Mucosa of descending colon (tissue), 3 donors: ENCODE measurements at regions not wholly inside any gene's neighbourhood (a gene's known extent, or its start where the extent isn't known, plus 50 kb on each side); places are given as distances from the start of the nearest gene placed in this dataset.

Source experiments
- ATAC-seq: fragments of 200-7000 bp; cut with Tn5 transposase; one replicate; pipeline ENCODE4 v1.9.1; 2020; ENCODE audit warnings: mild to moderate bottlenecking, moderate library complexity
- DNase-seq, 3 donors: peaks; one replicate each; pipeline ENCODE4 v3.0.0-alpha.2; 2020
- H3K36me3 ChIP-seq: fragments of 200-600 bp; one replicate; pipeline ENCODE4 v1.8.0; 2021; ENCODE audit warnings: low read depth, mild to moderate bottlenecking
- H3K4me1 ChIP-seq: fragments of 200-600 bp; one replicate; pipeline ENCODE4 v1.8.0; 2021; ENCODE audit warnings: low read depth, mild to moderate bottlenecking
- H3K4me3 ChIP-seq: fragments of 200-600 bp; one replicate; pipeline ENCODE4 v1.8.0; 2021; ENCODE audit warnings: mild to moderate bottlenecking
- H3K9me3 ChIP-seq: fragments of 200-600 bp; one replicate; pipeline ENCODE4 v1.8.0; 2021; ENCODE audit warnings: mild to moderate bottlenecking
- CTCF ChIP-seq: fragments of 200-600 bp; IDR thresholded peaks from one replicate; pipeline ENCODE4 v1.8.0; 2022; ENCODE audit warnings: antibody characterized with exemption, mild to moderate bottlenecking
- intact Hi-C, 2 donors: fragments of 100-400 bp; cut with DNase I in 1 of 2; cut with micrococcal nuclease in 1 of 2; formaldehyde crosslinking; loops; one replicate each; pipeline versions ENCODE4 v1.11.0 to v1.11.1; 2022; cut with DNase I, micrococcal nuclease
- donor health status: DM: no; HTN: no; CAD: no; lungs with moderate emphysema.
- donor health status: DM: no; HTN: no; CAD: no.
- donor health status: DM: no; HTN: yes; CAD: no.

- DNase-seq = no peak
- Histone ChIP-seq H3K4me1 (no peaks in the 10 kb centered on the region), H3K4me3 (no peak overlapping the region), H3K36me3 (no peaks in the 10 kb centered on the region), H3K9me3 (no peaks in the 10 kb centered on the region)
- intact Hi-C loops = no loop called here
- TF ChIP-seq CTCF = no peak
- no peak for ATAC-seq
Observed at GRCh38 chr2:21486445-21486844, 362.7 kb downstream of the TDRD15 start.

- Histone ChIP-seq H3K4me3 (no peak overlapping the region), H3K9me3 (no peaks in the 10 kb centered on the region), H3K36me3 (no peaks in the 10 kb centered on the region), H3K4me1 (no peaks in the 10 kb centered on the region)
- DNase-seq = no peak
- TF ChIP-seq CTCF = no peak
- no peak for ATAC-seq
- intact Hi-C loops = no loop called here
Observed at GRCh38 chr2:21489080-21489479, 365.3 kb downstream of the TDRD15 start.

GRCh38 chr2:21498016-21498415 lies 374.2 kb downstream of the TDRD15 start:
- no peaks in the 10 kb centered on the region for H3K9me3 ChIP-seq
- H3K4me1 ChIP-seq = no peaks in the 10 kb centered on the region
- intact Hi-C loops = no loop called here
- DNase-seq (no peak), ATAC-seq (no peak)
- no peak for TF ChIP-seq CTCF
- H3K4me3 ChIP-seq = no peak overlapping the region
- no peaks in the 10 kb centered on the region for H3K36me3 ChIP-seq

GRCh38 chr2:21500401-21500945 lies 376.7 kb downstream of the TDRD15 start:
- ATAC-seq = no peak
- Histone ChIP-seq H3K4me1 (no peaks in the 10 kb centered on the region), H3K9me3 (no peaks in the 10 kb centered on the region), H3K4me3 (no peak overlapping the region), H3K36me3 (no peaks in the 10 kb centered on the region)
- intact Hi-C loops = no loop called here
- no peak for TF ChIP-seq CTCF
- DNase-seq = no peak

- ATAC-seq = no peak
- no peak overlapping the region for H3K4me3 ChIP-seq
- no peaks in the 10 kb centered on the region for H3K4me1 ChIP-seq
- H3K36me3 ChIP-seq = no peaks in the 10 kb centered on the region
- DNase-seq = no peak
- intact Hi-C loops = no loop called here
- no peaks in the 10 kb centered on the region for H3K9me3 ChIP-seq
- no peak for TF ChIP-seq CTCF
Observed at GRCh38 chr2:21501376-21502027, 377.7 kb downstream of the TDRD15 start.

- Histone ChIP-seq H3K4me1 (no peaks in the 10 kb centered on the region), H3K4me3 (no peak overlapping the region), H3K36me3 (no peaks in the 10 kb centered on the region), H3K9me3 (no peaks in the 10 kb centered on the region)
- ATAC-seq (no peak), DNase-seq (no peak)
- no peak for TF ChIP-seq CTCF
- intact Hi-C loops = no loop called here
Observed at GRCh38 chr2:21515903-21516302, 392.1 kb downstream of the TDRD15 start.
